Fibroblast of mammary gland (primary cell): ENCODE measurements at regions not wholly inside any gene's neighbourhood (a gene's known extent, or its start where the extent isn't known, plus 50 kb on each side); places are given as distances from the start of the nearest gene placed in this dataset.

ENCODE experiments used
- DNase-seq: peaks from one replicate; pipeline ENCODE4 v3.0.0-alpha.2; 2010; ENCODE audit warnings: low read depth
- H3K4me3 ChIP-seq: 2 replicates; pipeline ENCODE4 v1.5.1; 2011; ENCODE audit warnings: low read depth, mild to moderate bottlenecking, low read length, moderate library complexity; ENCODE audit not compliant: control insufficient read depth
- TF ChIP-seq, protein P1 (sequence below): conservative IDR thresholded peaks from 2 replicates; pipeline ENCODE4 v1.5.1; 2011; ENCODE audit warnings: low read depth, low read length, inconsistent platforms; ENCODE audit not compliant: control insufficient read depth, insufficient read depth

DNA sequence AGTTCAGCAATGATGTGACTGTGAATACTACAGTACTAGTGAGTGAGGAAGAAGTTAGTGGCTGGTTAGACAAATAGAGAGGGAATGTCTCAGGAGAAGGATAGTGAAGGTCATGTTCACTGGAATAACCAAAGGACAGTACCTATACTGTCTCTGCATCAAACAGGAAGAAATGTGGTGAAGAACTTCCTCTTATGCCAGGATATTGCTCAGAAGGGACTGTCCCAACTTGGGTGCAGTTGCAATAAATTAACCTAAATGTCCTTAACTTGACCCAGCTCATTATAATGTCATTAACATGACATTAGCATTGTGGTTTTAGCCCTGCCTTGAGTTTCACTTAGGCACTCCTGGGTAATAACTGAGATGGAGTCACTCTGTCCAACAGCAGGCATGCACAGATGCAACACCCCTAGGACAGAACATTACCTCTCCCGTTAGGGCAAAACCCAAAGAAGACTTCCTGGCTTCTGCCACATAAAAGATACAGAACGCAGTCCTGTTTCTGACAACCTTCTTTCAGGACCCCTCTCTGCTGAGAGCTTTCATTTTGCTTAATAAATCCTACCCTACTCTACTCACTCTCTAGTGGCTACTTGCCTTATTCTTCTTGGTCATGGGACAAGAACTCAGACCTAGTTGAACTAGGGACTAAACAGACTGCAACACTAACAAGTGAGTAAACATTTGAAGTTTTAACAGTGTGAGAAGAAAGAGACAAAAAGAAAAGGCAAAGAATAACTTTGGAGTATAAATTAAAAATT is 1591.6 kb upstream of the MIR17HG start:
- TF ChIP-seq, protein P1, sequence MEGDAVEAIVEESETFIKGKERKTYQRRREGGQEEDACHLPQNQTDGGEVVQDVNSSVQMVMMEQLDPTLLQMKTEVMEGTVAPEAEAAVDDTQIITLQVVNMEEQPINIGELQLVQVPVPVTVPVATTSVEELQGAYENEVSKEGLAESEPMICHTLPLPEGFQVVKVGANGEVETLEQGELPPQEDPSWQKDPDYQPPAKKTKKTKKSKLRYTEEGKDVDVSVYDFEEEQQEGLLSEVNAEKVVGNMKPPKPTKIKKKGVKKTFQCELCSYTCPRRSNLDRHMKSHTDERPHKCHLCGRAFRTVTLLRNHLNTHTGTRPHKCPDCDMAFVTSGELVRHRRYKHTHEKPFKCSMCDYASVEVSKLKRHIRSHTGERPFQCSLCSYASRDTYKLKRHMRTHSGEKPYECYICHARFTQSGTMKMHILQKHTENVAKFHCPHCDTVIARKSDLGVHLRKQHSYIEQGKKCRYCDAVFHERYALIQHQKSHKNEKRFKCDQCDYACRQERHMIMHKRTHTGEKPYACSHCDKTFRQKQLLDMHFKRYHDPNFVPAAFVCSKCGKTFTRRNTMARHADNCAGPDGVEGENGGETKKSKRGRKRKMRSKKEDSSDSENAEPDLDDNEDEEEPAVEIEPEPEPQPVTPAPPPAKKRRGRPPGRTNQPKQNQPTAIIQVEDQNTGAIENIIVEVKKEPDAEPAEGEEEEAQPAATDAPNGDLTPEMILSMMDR, result no peak
- DNase-seq, result no peak
- H3K4me3 ChIP-seq, result no peak overlapping the region

DNA sequence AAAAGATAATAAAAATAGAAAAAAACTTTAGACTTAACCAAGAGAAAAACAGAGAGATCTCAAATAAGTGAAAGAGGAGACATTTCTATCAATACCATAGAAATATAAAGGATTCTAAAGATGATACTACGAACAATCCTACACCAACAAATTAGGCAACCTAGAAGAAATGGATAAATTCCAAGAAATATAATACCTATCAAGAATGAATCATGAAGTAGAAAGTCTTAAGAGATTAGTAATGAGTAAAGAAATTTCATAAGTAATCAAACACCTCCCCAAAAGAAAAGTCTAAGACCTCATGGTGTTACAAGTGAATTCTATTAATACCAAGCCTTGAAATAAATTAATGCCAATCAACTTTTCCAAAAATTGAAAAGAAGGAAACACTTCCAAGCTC is 1584.5 kb upstream of the MIR17HG start:
- DNase-seq, result no peak
- TF ChIP-seq, protein P1, result no peak
- no peak overlapping the region for H3K4me3 ChIP-seq

DNA sequence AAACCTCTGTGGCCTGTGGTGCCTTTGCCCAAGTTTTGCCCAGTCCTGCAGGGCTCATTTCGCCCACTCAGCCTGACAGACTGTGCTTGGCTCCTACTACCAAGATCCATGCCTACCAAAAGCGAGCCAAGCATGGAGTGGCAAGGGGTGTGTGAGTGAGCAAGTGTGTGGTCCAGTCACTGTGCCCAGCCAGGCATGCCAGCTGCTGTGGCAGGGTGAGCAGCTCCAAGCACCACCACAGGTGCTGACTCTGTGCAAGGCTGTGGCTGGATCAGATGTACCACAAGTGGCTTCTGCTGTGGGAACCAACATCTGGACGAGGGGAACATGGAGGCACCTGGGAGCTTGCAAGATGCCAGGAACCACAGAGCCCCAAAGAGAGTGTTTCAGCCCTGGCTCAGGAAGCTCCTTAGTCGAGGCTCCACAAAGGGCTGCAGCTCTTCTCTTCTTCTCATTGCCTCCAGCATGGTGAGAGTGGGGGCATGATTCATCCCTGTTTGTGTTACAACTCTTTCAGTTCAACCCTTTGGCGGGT is 1564.2 kb upstream of the MIR17HG start:
- TF ChIP-seq, protein P1, result no peak
- no peak overlapping the region for H3K4me3 ChIP-seq
- DNase-seq, result no peak

DNA sequence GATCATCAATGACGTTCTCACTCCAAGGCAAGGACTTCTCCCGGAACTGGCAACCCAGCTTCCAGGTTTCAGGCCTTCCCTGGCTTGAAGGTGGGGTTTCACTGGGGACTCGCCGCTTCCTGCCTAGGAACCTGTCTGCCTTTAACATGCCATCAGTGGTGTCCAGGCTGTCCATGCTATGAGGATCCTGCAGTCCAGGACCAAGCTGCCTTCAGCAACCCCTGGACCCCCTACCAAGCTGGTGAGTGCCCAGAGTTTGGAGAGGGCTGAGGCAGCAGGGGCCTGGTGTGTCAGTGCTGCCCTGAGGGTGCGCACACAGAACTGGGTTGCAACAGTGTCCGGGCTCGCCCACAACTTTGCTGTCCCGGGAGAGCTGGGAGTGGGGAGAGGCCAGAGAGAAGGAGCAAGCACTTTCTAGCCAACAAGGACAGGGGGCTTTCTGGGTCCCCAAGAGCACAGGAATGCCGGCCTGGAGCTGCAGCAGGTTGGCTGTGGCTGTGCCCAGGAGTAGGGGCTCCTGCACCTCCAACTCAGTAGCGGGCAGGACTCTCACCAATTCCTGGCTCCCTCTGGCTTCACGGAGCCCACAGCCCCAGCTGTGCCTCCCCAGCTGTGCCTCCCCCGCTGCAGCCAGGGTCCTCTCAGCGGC is 1563.2 kb upstream of the MIR17HG start:
- TF ChIP-seq, protein P1, result no peak
- no peak for DNase-seq
- no peak overlapping the region for H3K4me3 ChIP-seq

DNA sequence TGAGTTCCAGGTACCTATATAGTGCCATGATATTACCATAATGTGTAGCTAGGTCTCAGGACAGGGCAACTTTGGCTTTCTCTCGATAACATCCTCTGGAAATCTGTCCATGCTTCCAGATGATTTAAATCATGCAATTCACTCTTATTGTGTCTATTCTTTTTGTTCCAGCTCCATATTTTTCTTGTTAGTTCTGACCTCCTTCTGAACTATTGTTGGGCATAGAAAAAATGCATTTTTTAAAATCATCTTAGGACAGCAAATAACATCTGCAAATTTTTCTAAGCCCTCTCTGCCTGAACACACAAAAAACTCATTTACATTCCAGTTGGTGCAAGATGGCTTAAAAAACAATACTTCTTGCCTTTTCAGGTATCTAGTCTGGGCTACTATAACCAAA is 1561.0 kb upstream of the MIR17HG start:
- H3K4me3 ChIP-seq, result no peak overlapping the region
- TF ChIP-seq, protein P1, result no peak
- no peak for DNase-seq

DNA sequence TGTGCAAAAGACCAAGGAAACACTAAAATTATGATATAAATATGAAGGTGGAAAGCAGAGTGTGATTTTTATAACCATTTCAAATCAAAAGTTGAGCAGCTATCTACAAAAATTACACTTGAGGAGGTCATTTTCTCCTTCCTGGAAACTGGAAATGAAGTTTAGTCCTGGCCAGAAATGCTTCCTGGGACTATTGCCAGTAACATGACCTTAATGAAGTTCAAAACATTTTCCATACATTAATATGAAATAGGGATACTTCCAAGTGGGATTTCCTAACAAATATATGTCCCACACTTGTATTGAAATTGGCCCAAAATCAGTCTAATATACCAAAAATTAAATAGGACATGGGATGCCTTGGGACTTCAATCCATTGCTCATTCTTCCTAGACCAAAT is 1556.8 kb upstream of the MIR17HG start:
- no peak overlapping the region for H3K4me3 ChIP-seq
- DNase-seq, result no peak
- TF ChIP-seq, protein P1, result no peak
